Muscle layer of colon (tissue), 2 donors: ENCODE measurements at regions not wholly inside any gene's neighbourhood (a gene's known extent, or its start where the extent isn't known, plus 50 kb on each side); places are given as distances from the start of the nearest gene placed in this dataset.

Source experiments
- H3K27ac ChIP-seq: one replicate; pipeline ENCODE4 v1.7.0; 2013; ENCODE audit warnings: low read depth, mild to moderate bottlenecking, low read length, moderate library complexity
- H3K27me3 ChIP-seq, 2 donors: one replicate each; pipeline ENCODE4 v1.7.0; 2013; ENCODE audit warnings: low read length in 2 of 2, mild to moderate bottlenecking in 2 of 2; ENCODE audit not compliant: insufficient read depth in 2 of 2, control insufficient read depth in 1 of 2
- H3K36me3 ChIP-seq: one replicate; pipeline ENCODE4 v1.7.0; 2013; ENCODE audit warnings: mild to moderate bottlenecking, low read length; ENCODE audit not compliant: insufficient read depth
- H3K4me1 ChIP-seq: one replicate; pipeline ENCODE4 v1.7.0; 2013; ENCODE audit warnings: mild to moderate bottlenecking, low read length; ENCODE audit not compliant: insufficient read depth
- H3K4me3 ChIP-seq, 2 donors: one replicate each; pipeline ENCODE4 v1.7.0; 2013; ENCODE audit warnings: low read length in 2 of 2, low read depth in 1 of 2, mild to moderate bottlenecking in 1 of 2, moderate library complexity in 1 of 2
- H3K9ac ChIP-seq: one replicate; pipeline ENCODE4 v1.7.0; 2013; ENCODE audit warnings: low read length
- H3K9me3 ChIP-seq: one replicate; pipeline ENCODE4 v1.7.0; 2013; ENCODE audit warnings: mild to moderate bottlenecking, low read length
- donor health status: abdominal sarcoma.
- donor health status: Adenocarcinoma of cecum.

GRCh38 chr5:143497749-143498148, 94.3 kb upstream of the NR3C1 start:
- H3K9me3 ChIP-seq: no peaks in the 10 kb centered on the region
- H3K4me1 ChIP-seq: peaks cover 15% of the 10 kb centered on the region
- H3K27me3 ChIP-seq: no peaks in the 10 kb centered on the region
- no peaks in the 10 kb centered on the region for H3K36me3 ChIP-seq
- no peak overlapping the region for H3K9ac ChIP-seq
- no peak overlapping the region for H3K4me3 ChIP-seq
- no peak overlapping the region for H3K27ac ChIP-seq

GRCh38 chr5:143496943-143497342, 93.5 kb upstream of the NR3C1 start:
- H3K36me3 ChIP-seq: no peaks in the 10 kb centered on the region
- no peak overlapping the region for H3K9ac ChIP-seq
- H3K4me3 ChIP-seq: no peak overlapping the region
- H3K4me1 ChIP-seq: peaks cover 15% of the 10 kb centered on the region
- no peak overlapping the region for H3K27ac ChIP-seq
- no peaks in the 10 kb centered on the region for H3K9me3 ChIP-seq
- no peaks in the 10 kb centered on the region for H3K27me3 ChIP-seq

GRCh38 chr5:143495821-143496275, 92.4 kb upstream of the NR3C1 start:
- H3K27ac ChIP-seq: no peak overlapping the region

GRCh38 chr5:143495110-143495509, 91.6 kb upstream of the NR3C1 start:
- no peaks in the 10 kb centered on the region for H3K27me3 ChIP-seq
- no peak overlapping the region for H3K4me3 ChIP-seq
- peaks cover 15% of the 10 kb centered on the region for H3K4me1 ChIP-seq
- H3K36me3 ChIP-seq: no peaks in the 10 kb centered on the region
- no peak overlapping the region for H3K9ac ChIP-seq
- no peaks in the 10 kb centered on the region for H3K9me3 ChIP-seq
- no peak overlapping the region for H3K27ac ChIP-seq

More at GRCh38 chr5:143495821-143496275, 92.4 kb upstream of the NR3C1 start:
- H3K9me3 ChIP-seq: no peaks in the 10 kb centered on the region
- H3K9ac ChIP-seq: no peak overlapping the region
- peaks cover 15% of the 10 kb centered on the region for H3K4me1 ChIP-seq
- no peaks in the 10 kb centered on the region for H3K27me3 ChIP-seq
- H3K4me3 ChIP-seq: no peak overlapping the region
- H3K36me3 ChIP-seq: no peaks in the 10 kb centered on the region

- no peak overlapping the region for H3K27ac ChIP-seq
- H3K9ac ChIP-seq: no peak overlapping the region
- no peaks in the 10 kb centered on the region for H3K27me3 ChIP-seq
- H3K36me3 ChIP-seq: no peaks in the 10 kb centered on the region
- no peaks in the 10 kb centered on the region for H3K9me3 ChIP-seq
- H3K4me1 ChIP-seq: peaks cover 15% of the 10 kb centered on the region
- H3K4me3 ChIP-seq: no peak overlapping the region
These were observed 91.1 kb upstream of the NR3C1 start for GRCh38 chr5:143494595-143494994.

DNA sequence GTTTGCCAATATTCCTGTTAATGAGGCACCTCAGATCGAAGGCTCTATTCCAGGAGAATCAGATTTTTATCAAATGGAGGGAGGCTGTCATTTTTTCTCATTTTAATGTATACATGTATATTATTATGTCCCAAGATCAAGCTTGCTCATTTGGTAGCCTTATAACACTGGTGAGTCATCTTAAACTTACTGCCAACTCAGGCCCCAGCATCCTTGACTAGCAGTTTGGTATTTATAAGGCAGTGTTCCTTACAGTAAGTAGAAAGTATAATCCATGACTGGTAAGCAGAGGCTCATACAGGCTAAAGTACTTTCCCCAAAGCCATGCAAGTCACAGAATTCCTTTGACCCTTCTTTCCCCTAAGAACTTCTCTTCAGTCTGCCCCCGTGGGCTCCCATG, 90.7 kb upstream of the NR3C1 start:
- Histone ChIP-seq H3K27me3 (no peaks in the 10 kb centered on the region), H3K9ac (no peak overlapping the region), H3K4me3 (no peak overlapping the region), H3K9me3 (no peaks in the 10 kb centered on the region), H3K4me1 (peaks cover 15% of the 10 kb centered on the region), H3K27ac (no peak overlapping the region), H3K36me3 (no peaks in the 10 kb centered on the region)

GRCh38 chr5:143492783-143493182, 89.3 kb upstream of the NR3C1 start:
- Histone ChIP-seq H3K9me3 (no peaks in the 10 kb centered on the region), H3K27me3 (no peaks in the 10 kb centered on the region), H3K4me3 (no peak overlapping the region), H3K36me3 (no peaks in the 10 kb centered on the region), H3K27ac (no peak overlapping the region), H3K4me1 (peaks cover 20% of the 10 kb centered on the region), H3K9ac (no peak overlapping the region)

DNA sequence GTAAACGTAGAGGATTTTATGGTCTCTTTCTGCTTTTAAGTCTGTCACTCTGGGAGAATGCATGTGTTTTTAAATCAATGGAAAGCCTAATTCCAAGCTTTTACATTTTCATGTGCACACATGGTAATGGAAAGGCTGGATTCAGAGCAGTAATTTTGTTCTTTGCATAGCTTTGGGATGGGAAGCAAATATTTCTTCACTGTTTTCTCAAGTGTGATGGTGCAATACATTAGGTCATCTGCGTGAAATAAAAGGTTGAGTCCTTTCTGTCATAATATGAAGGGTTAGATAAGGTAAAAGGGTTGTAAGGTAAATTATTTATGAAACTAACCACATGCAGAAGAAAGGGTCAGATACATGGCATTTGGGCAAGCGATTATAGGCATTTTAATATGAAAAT, 88.2 kb upstream of the NR3C1 start:
- no peaks in the 10 kb centered on the region for H3K27me3 ChIP-seq
- no peak overlapping the region for H3K4me3 ChIP-seq
- H3K9ac ChIP-seq: no peak overlapping the region
- H3K9me3 ChIP-seq: no peaks in the 10 kb centered on the region
- H3K4me1 ChIP-seq: peaks cover 20% of the 10 kb centered on the region
- H3K36me3 ChIP-seq: no peaks in the 10 kb centered on the region
- H3K27ac ChIP-seq: no peak overlapping the region

- H3K36me3 ChIP-seq: no peaks in the 10 kb centered on the region
- H3K9me3 ChIP-seq: no peaks in the 10 kb centered on the region
- H3K27ac ChIP-seq: no peak overlapping the region
- H3K27me3 ChIP-seq: no peaks in the 10 kb centered on the region
- H3K4me3 ChIP-seq: no peak overlapping the region
- peaks cover 5% of the 10 kb centered on the region for H3K4me1 ChIP-seq
- H3K9ac ChIP-seq: no peak overlapping the region
These were observed 84.9 kb upstream of the NR3C1 start for GRCh38 chr5:143488381-143488780.

DNA sequence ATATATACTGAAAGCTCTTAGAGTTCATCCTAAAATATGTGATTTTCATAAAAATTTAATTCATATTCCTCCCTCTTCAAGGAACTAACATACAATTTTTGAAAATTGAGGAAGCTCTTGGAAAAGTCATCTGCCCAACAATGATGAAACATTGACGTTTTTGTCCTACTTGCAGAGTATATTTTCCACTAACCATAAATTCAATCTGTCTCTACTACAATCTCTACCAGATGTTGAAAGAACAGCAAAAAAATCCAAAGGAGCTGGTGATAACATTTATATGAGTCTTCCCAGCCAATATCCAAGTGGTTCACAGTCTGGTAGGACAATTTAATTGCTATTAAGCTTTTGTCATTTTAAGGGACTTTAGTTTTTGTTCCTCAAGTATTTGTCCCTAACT, 81.1 kb upstream of the NR3C1 start:
- H3K9ac ChIP-seq: no peak overlapping the region
- H3K4me3 ChIP-seq: no peak overlapping the region
- H3K27ac ChIP-seq: no peak overlapping the region
- no peaks in the 10 kb centered on the region for H3K27me3 ChIP-seq
- H3K9me3 ChIP-seq: no peaks in the 10 kb centered on the region
- no peaks in the 10 kb centered on the region for H3K36me3 ChIP-seq
- peaks cover 5% of the 10 kb centered on the region for H3K4me1 ChIP-seq

DNA sequence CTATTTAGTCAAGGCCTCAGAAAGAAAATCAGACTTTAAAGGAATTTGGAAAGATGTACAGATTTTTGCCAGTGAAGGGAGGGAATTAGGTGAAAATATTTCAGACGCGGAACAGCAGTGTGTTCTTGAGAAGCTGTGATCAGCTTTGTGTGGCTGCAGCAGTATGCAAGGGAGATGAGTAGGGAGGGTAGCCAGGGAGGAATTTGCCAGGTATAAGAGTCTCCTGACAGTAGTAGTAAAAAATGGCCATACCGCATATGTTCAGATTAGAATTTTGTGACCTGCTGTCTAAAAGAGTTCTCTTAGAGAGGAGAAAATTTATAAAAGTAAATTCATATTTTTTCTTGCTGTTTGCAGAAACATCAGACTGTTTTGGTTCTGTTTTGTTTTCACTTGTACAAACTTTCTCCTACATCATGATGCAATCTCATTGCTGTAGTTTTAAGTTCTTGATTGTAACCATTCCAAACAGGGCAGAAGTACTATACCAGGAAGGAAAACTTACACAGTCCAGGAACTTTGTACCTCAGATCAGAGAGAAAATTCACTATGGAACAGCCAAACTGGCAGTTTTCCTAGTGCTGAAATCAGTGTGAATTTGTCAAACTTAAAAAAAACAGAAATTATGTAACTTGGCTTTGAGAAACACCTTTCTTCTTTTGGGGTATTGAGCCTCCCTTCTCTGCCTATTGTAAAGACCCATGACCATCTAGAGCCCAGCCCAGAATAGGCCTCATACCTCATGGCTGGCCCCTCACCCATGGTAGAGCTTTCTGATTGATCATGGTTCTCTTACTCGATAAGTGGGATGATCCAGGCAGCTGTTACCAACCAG, 78.4 kb upstream of the NR3C1 start:
- Histone ChIP-seq H3K36me3 (no peaks in the 10 kb centered on the region), H3K4me3 (no peak overlapping the region), H3K27me3 (no peaks in the 10 kb centered on the region), H3K27ac (no peak overlapping the region), H3K4me1 (no peaks in the 10 kb centered on the region), H3K9ac (no peak overlapping the region), H3K9me3 (no peaks in the 10 kb centered on the region)

- Histone ChIP-seq H3K4me3 (no peak overlapping the region), H3K9me3 (no peaks in the 10 kb centered on the region), H3K36me3 (no peaks in the 10 kb centered on the region), H3K9ac (no peak overlapping the region), H3K27ac (no peak overlapping the region), H3K27me3 (no peaks in the 10 kb centered on the region), H3K4me1 (no peaks in the 10 kb centered on the region)
These were observed 76.5 kb upstream of the NR3C1 start for GRCh38 chr5:143480001-143480400.
